HEK293T (cell line): ENCODE measurements at regions not wholly inside any gene's neighbourhood (a gene's known extent, or its start where the extent isn't known, plus 50 kb on each side); places are given as distances from the start of the nearest gene placed in this dataset.

Source experiments
- CTCF ChIA-PET: fragments of 350-600 bp; formaldehyde crosslinking; extraction: SDS; loops from one replicate; lab custom pipeline; 2021; ENCODE audit warnings: antibody characterized with exemption, inconsistent platforms; lab: Yijun Ruan, JAX
- POLR2A ChIA-PET: fragments of 350-600 bp; formaldehyde crosslinking; extraction: SDS; loops from one replicate; lab custom pipeline; 2020; ENCODE audit warnings: antibody characterized with exemption, inconsistent platforms; lab: Yijun Ruan, JAX
- DNase-seq: peaks from one replicate; pipeline ENCODE4 v3.0.0; 2012; ENCODE audit warnings: mixed read lengths; ENCODE audit errors: extremely low spot score
- ARNT ChIP-seq: fragments of 450-650 bp; IDR thresholded peaks from 2 replicates; pipeline ENCODE4 v1.6.1; 2017; ENCODE audit warnings: mild to moderate bottlenecking
- BHLHE40 ChIP-seq: fragments of 450-650 bp; IDR thresholded peaks from 2 replicates; pipeline ENCODE4 v1.6.1; 2016; ENCODE audit warnings: mild to moderate bottlenecking, moderate library complexity, borderline replicate concordance
- CTBP1 ChIP-seq: fragments of 450-650 bp; IDR thresholded peaks from 2 replicates; pipeline ENCODE4 v1.6.1; 2016; ENCODE audit warnings: borderline replicate concordance
- ELF4 ChIP-seq: fragments of 450-650 bp; IDR thresholded peaks from 2 replicates; pipeline ENCODE4 v1.6.1; 2017; ENCODE audit warnings: antibody characterized with exemption
- FOXA1 ChIP-seq: fragments of 450-650 bp; IDR thresholded peaks from 2 replicates; pipeline ENCODE4 v1.6.1; 2016; ENCODE audit warnings: mild to moderate bottlenecking
- FOXK2 ChIP-seq: fragments of 450-650 bp; IDR thresholded peaks from 2 replicates; pipeline ENCODE4 v1.6.1; 2016; ENCODE audit warnings: mild to moderate bottlenecking
- FOXM1 ChIP-seq: fragments of 450-650 bp; IDR thresholded peaks from 2 replicates; pipeline ENCODE4 v1.6.1; 2017; ENCODE audit warnings: mild to moderate bottlenecking, borderline replicate concordance
- HDGF ChIP-seq: fragments of 450-650 bp; IDR thresholded peaks from 2 replicates; pipeline ENCODE4 v1.6.1; 2017; ENCODE audit warnings: antibody characterized with exemption, borderline replicate concordance
- L3MBTL2 ChIP-seq: fragments of 450-650 bp; conservative IDR thresholded peaks from 2 replicates; pipeline ENCODE4 v1.6.1; 2016; ENCODE audit warnings: mild to moderate bottlenecking
- LEF1 ChIP-seq: fragments of 450-650 bp; IDR thresholded peaks from 2 replicates; pipeline ENCODE4 v1.6.1; 2017; ENCODE audit warnings: mild to moderate bottlenecking, borderline replicate concordance
- NFRKB ChIP-seq: fragments of 450-650 bp; IDR thresholded peaks from 2 replicates; pipeline ENCODE4 v1.6.1; 2016; ENCODE audit warnings: mild to moderate bottlenecking, moderate library complexity
- PKNOX1 ChIP-seq: fragments of 450-650 bp; IDR thresholded peaks from 2 replicates; pipeline ENCODE4 v1.6.1; 2016
- SP1 ChIP-seq: fragments of 450-650 bp; IDR thresholded peaks from 2 replicates; pipeline ENCODE4 v1.6.1; 2017
- SUZ12 ChIP-seq: fragments of 450-650 bp; IDR thresholded peaks from 2 replicates; pipeline ENCODE4 v1.6.1; 2016; ENCODE audit warnings: mild to moderate bottlenecking
- TARDBP ChIP-seq: fragments of 450-650 bp; IDR thresholded peaks from 2 replicates; pipeline ENCODE4 v1.6.1; 2016
- ZNF384 ChIP-seq: fragments of 450-650 bp; IDR thresholded peaks from 2 replicates; pipeline ENCODE4 v1.6.1; 2016

GRCh38 chr2:193679847-193680246 lies 1485.1 kb upstream of the TMEFF2 start:
- ChIA-PET CTCF (interaction anchor here (0.5 kb wide), 1 partner anchor 10 kb away, joined by 3 read pairs; no protein-coding TSS in a partner anchor), POLR2A (no interaction called here)
- TF ChIP-seq FOXA1 (no peak), ZNF384 (no peak), BHLHE40 (no peak), ARNT (no peak), HDGF (no peak), LEF1 (no peak), SUZ12 (no peak), NFRKB (no peak), PKNOX1 (no peak), TARDBP (no peak), SP1 (no peak), FOXM1 (no peak), CTBP1 (no peak), L3MBTL2 (no peak)
- DNase-seq, result no peak

DNA sequence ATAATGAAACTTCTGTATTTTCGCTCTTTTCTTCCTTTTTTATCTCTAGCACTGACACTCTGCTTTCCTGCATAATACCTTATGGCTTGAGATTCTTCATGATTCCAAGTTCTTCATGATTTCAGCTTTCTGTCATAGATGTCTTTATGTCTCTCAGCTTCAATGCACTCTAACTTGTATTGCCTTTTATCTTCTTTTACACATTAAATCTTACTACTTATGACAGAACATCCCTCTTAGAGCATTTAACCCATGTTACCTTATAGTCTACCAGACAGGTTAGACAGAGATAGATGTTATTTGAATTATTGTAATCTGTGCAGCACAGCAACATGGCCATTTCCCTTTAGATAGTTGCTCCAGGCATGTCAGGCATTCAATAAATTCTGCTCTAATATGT lies 1475.7 kb upstream of the TMEFF2 start:
- no peak for TF ChIP-seq FOXM1
- TF ChIP-seq SUZ12, result no peak
- TF ChIP-seq LEF1, result no peak
- no peak for TF ChIP-seq TARDBP
- no peak for TF ChIP-seq PKNOX1
- TF ChIP-seq NFRKB, result no peak
- TF ChIP-seq ZNF384, result no peak
- TF ChIP-seq CTBP1, result no peak
- TF ChIP-seq SP1, result no peak
- no peak for TF ChIP-seq ARNT
- no peak for TF ChIP-seq ELF4
- TF ChIP-seq HDGF, result no peak
- no peak for TF ChIP-seq BHLHE40
- no peak for TF ChIP-seq L3MBTL2
- no peak for TF ChIP-seq FOXK2
- POLR2A ChIA-PET, result no interaction called here
- CTCF ChIA-PET, result interaction anchor here (0.7 kb wide), 1 partner anchor 9 kb away, joined by 3 read pairs; no protein-coding TSS in a partner anchor
- DNase-seq, result no peak

- POLR2A ChIA-PET, result no interaction called here
- TF ChIP-seq PKNOX1 (no peak), FOXM1 (no peak), HDGF (no peak), TARDBP (no peak), FOXA1 (no peak), FOXK2 (no peak), SP1 (no peak), ARNT (no peak), LEF1 (no peak), ZNF384 (no peak), L3MBTL2 (no peak), CTBP1 (no peak), ELF4 (no peak), NFRKB (no peak)
- DNase-seq, result no peak
- CTCF ChIA-PET, result no interaction called here
Measured at GRCh38 chr2:193668557-193669323, 1474.0 kb upstream of the TMEFF2 start.

DNA sequence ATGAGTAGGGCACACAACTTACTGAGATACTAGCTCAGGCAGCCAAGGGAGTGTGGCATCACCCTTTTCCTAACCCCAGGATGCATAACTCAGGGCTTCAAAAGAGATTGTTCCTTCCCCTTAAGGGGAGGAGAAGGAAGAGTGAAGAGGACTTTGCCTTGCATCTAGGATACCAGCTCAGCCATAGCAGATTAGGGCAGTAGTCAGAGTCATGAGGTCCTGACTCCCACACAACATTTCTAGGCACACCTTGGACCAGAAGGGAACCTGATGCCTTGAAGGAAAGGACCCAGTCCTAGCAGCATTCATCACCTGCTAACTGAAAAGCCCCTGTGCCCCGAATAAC lies 1433.2 kb upstream of the TMEFF2 start:
- ChIA-PET POLR2A (no interaction called here), CTCF (no interaction called here)

DNA sequence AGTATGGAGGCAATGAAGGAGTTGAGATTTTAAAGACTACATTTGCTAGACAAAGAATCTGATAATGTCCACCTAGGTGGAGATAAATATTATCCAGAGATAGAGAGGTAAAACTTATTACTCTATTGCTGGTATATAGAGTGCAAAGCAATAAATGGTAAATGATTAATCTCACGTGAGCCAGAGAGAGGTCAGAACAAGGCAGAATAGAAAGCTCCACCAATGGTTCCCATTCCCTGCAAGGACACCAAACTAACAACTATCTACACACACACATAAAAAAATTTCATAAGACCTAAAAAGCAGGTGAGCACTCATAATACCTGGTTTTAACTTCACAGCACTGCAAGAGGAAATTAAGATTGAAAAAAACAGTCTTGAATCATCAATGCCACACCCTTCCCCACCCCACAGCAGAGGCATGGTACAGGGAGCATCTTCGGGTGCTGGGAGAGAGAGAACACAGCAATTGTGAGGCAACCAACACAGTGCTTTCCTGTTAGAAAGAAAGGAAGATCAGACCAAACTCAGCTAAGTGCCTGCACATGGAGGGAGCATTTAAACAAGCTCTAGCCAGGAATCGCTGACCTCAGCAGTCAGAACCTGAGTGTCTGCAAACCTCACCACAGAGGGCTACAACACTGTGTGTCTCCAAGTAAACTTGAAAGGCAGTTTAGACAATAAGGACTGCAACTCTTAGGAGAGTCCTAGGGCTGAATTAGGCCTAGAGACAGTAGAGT lies 1432.6 kb upstream of the TMEFF2 start:
- no peak for DNase-seq
- POLR2A ChIA-PET, result no interaction called here
- CTCF ChIA-PET, result interaction anchor here (0.6 kb wide), 1 partner anchor 333 kb away, joined by 3 read pairs; no protein-coding TSS in a partner anchor
- TF ChIP-seq ARNT, result no peak
- no peak for TF ChIP-seq NFRKB
- TF ChIP-seq FOXK2, result no peak
- TF ChIP-seq L3MBTL2, result no peak
- no peak for TF ChIP-seq HDGF
- TF ChIP-seq SP1, result no peak
- TF ChIP-seq FOXA1, result no peak
- no peak for TF ChIP-seq SUZ12
- TF ChIP-seq ZNF384, result no peak
- no peak for TF ChIP-seq ELF4
- TF ChIP-seq TARDBP, result no peak

More for the DNA sequence above, 1433.2 kb upstream of the TMEFF2 start:
- TF ChIP-seq L3MBTL2 (no peak), TARDBP (no peak), SP1 (no peak), BHLHE40 (no peak)
- no peak for DNase-seq

GRCh38 chr2:193608451-193608850 lies 1413.7 kb upstream of the TMEFF2 start:
- no peak for DNase-seq
- ChIA-PET POLR2A (no interaction called here), CTCF (no interaction called here)

More at GRCh38 chr2:193608451-193608850, 1413.7 kb upstream of the TMEFF2 start:
- no peak for TF ChIP-seq FOXA1
- no peak for TF ChIP-seq PKNOX1
- TF ChIP-seq FOXM1, result no peak
